GM12873 (cell line): ENCODE measurements at regions not wholly inside any gene's neighbourhood (a gene's known extent, or its start where the extent isn't known, plus 50 kb on each side); places are given as distances from the start of the nearest gene placed in this dataset.
A peak's percentile ranks its signal among the peaks of the same experiment; 100 is the strongest.

Experiments used
- CTCF ChIP-seq: IDR thresholded peaks from 2 replicates; pipeline ENCODE4 v1.5.1; 2012; ENCODE audit warnings: low read depth, mild to moderate bottlenecking, moderate library complexity, low read length, control low read depth; ENCODE audit not compliant: insufficient read depth; ENCODE audit errors: missing control alignments

DNA sequence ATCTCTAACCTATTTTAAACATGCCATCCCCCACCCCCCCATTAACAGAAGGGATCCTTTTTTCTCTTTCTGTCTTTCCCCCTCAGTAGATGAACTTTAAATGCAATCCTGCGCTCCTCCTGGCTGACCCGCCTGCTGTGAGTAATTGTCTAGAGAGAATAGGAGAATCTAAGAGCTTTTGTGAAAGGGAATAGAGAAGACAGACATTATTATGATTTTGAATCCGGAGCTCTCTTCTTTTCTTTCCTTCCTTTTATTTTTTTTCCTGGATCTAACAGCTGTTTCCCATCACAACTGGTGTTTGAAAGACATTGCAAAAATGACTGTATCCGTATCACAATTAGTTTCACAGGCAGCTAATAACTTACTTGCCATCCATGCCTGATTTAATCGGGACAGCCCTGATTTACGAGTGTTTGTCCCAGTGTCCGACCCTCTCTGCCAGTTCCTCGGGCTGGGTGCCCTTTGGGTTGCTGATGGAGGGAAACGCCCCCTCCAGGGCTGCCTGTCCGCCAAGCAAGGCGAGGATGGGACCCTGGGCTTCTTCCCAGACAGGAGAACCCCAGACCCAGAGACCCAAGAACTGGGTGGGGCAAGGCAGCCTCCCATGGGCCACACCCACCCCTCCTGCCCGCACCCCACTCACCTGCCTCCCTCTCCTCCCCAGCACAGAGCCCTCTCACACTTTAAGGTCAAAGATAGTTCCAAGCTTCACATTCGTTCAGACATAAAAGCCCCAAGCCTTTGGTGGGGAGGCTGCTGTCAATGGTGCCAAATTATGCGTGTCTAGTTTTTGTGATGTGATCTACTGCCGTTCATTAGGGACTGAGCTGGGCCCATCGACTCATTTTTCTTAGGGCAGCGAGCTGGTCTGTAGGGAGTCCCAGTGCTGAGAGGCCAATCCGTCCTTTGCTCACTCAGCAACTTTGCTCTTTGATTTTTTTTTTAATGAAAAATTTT is 231.7 kb downstream of the ZNF516 start:
- no peak for TF ChIP-seq CTCF

DNA sequence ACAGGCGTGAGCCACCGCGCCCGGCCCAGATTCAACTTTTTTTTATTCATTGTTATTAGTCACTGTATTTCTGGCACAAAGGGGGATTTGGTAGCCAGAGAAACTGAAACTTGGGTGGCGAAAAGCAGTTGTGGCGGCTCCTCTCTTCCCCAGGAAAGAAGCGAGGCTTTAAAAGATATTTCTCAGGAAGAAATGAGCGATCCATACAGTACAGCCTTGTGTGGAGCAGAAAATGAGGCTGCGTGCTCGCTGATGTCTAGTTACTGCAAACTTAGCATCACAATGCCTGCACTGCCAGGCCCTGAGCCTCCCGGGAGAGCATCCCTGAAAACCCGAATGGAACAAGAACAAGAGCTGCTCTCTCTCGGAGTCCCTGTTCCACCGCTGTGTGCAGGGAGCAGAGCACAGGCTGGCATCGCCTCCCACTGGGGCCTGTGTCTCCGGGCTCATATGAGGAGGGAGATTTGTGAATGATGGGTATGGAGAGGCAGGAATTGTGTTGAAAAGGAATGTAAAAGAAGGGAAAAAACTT is 234.0 kb downstream of the ZNF516 start:
- no peak for TF ChIP-seq CTCF

- no peak for TF ChIP-seq CTCF
Observed at GRCh38 chr18:76259711-76260110, 235.3 kb downstream of the ZNF516 start.

- no peak for TF ChIP-seq CTCF
Observed at GRCh38 chr18:76259096-76259495, 235.9 kb downstream of the ZNF516 start.

GRCh38 chr18:76258209-76258608 is 236.8 kb downstream of the ZNF516 start:
- TF ChIP-seq CTCF: no peak

DNA sequence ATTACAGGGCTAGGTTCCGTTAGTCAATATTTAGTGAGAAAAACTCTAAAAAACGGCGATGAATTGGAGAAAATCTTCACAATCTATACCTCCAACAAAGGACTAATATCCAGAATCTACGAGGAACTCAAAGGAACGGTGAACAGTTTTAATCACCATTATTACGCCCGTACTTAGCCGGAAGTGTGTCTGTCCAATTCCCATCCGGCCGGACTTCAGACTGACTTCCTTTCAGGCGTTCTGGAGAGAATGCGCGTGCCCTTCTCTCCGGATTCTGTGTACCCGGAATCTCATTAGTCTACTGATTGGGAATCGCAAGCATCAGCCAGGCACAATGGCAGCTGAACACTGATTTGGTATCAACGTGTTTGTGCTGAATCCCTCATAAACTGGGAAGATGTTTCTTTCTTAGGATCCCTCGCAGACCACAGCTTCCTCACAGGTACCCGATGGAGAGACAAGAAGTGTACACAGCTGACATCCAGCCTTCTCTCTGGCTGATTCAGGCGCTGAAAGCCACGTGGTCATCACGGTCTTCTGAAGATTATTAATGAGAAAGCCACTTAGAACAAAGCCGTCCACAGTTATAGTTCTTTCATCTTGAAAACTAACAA is 239.9 kb downstream of the ZNF516 start:
- no peak for TF ChIP-seq CTCF

GRCh38 chr18:76252880-76253279 is 242.2 kb downstream of the ZNF516 start:
- peak; percentile 46 for TF ChIP-seq CTCF
